Heart left ventricle (tissue), 16 donors: ENCODE measurements at regions not wholly inside any gene's neighbourhood (a gene's known extent, or its start where the extent isn't known, plus 50 kb on each side); places are given as distances from the start of the nearest gene placed in this dataset.

Experiments used
- ATAC-seq, 4 donors: fragments of 200-7000 bp; cut with Tn5 transposase; one replicate each; pipeline ENCODE4 v1.9.1; 2020 to 2022; ENCODE audit warnings: moderate library complexity in 4 of 4, mild to moderate bottlenecking in 3 of 4, moderate number of reproducible peaks in 1 of 4
- DNase-seq, 5 donors: peaks; one replicate each; pipeline ENCODE4 v3.0.0-alpha.2; 2020
- H3K27ac ChIP-seq, 12 donors: fragments of 200-600 bp; sonication (generic) in 4 of 12; one replicate each; pipeline versions ENCODE4 v1.5.0 to v1.8.0; 2016 to 2022; ENCODE audit warnings: mild to moderate bottlenecking in 2 of 12
- H3K27me3 ChIP-seq, 9 donors: fragments of 200-600 bp; sonication (generic) in 2 of 9; one replicate each; pipeline versions ENCODE4 v1.5.1 to v1.8.0; 2016 to 2022; ENCODE audit warnings: mild to moderate bottlenecking in 3 of 9
- H3K36me3 ChIP-seq, 9 donors: fragments of 200-600 bp; sonication (generic) in 2 of 9; one replicate each; pipeline versions ENCODE4 v1.5.0 to v1.8.0; 2018 to 2022; ENCODE audit warnings: mild to moderate bottlenecking in 2 of 9
- H3K4me1 ChIP-seq, 12 donors: fragments of 200-600 bp; sonication (generic) in 4 of 12; one replicate each; pipeline versions ENCODE4 v1.5.0 to v1.8.0; 2016 to 2022; ENCODE audit warnings: mild to moderate bottlenecking in 3 of 12
- H3K4me3 ChIP-seq, 12 donors: fragments of 200-600 bp; sonication (generic) in 4 of 12; one replicate each; pipeline versions ENCODE4 v1.5.0 to v1.8.0; 2017 to 2022; ENCODE audit warnings: mild to moderate bottlenecking in 9 of 12, moderate library complexity in 4 of 12
- H3K9me3 ChIP-seq, 12 donors: fragments of 200-600 bp; sonication (generic) in 4 of 12; one replicate each; pipeline versions ENCODE4 v1.5.0 to v1.8.0; 2016 to 2022; ENCODE audit warnings: mild to moderate bottlenecking in 1 of 12
- CTCF ChIP-seq, 12 donors: fragments of 200-600 bp; sonication (generic) in 4 of 12; IDR thresholded peaks; one replicate each; pipeline versions ENCODE4 v1.5.0 to v1.8.0; 2018 to 2022; ENCODE audit warnings: antibody characterized with exemption in 12 of 12, mild to moderate bottlenecking in 5 of 12
- POLR2A ChIP-seq, 2 donors: fragments of 450-650 bp; IDR thresholded peaks; one replicate each; pipeline ENCODE4 v1.6.1; 2017; ENCODE audit warnings: antibody characterized with exemption in 2 of 2, mild to moderate bottlenecking in 2 of 2, moderate library complexity in 2 of 2
- WGBS, 4 donors: extraction: QIAGEN DNeasy Blood & Tissue Kit in 2 of 4; methylation state at CpG; one replicate each; pipeline versions ENCODE4 v1.1.5 to v1.1.7; 2013 to 2018; 5-methylcytosine and 5-hydroxymethylcytosine counted together
- intact Hi-C, 10 donors: fragments of 100-400 bp; cut with DNase I; formaldehyde crosslinking; loops; one replicate each; pipeline versions ENCODE4 v1.11.1 to v1.14.2; 2022
- donor health status: ischemic (EF 13 %, LVEDD 7.1; RV severe dilation, severe dysfunction).
- donor health status: healthy with polysubstance abuse.
- donor health status: DM: no; HTN: yes; CAD: no.
- donor health status: DM: no; HTN: no; CAD: no.
- donor health status: ischemic (EF 25% LVEDD 6.9; RV normal size, moderate dysfunction).
- donor health status: ischemic (EF 25% LVEDD 5.7; RV mildly dilated, moderate dysfunction).
- donor health status: healthy.
- donor health status: DM: yes; HTN: yes; CAD: no.
- donor health status: ischemic (EF 35%, LVEDD 5.7; RV mildly dilated, moderate dysfunction).
- donor health status: nonischemic (EF 11% LVEDD 7.7; RV severe dilation, severe dysfunction).
- donor health status: DM: yes; HTN: yes; CAD: no.
- donor health status: PGD.
- donor health status: ischemic (EF 29% LVEDD 5.4; RV normal size, mild dysfunction).
- donor health status: nonischemic (EF 23%, LVEDD 6.1; RV moderate dilation, normal function).

- WGBS, 4 donors = 59 to 76% (median 62%) methylated on average over 3 of the region's 3 CpGs
- Histone ChIP-seq H3K4me1 (peaks cover 0 to 4% (median 0%) of the 10 kb centered on the region in 12 donors), H3K9me3 (peaks cover 0 to 3% (median 0%) of the 10 kb centered on the region in 12 donors), H3K27me3 (no peaks in the 10 kb centered on the region), H3K27ac (no peak overlapping the region), H3K36me3 (no peaks in the 10 kb centered on the region), H3K4me3 (no peak overlapping the region)
- DNase-seq (no peak), ATAC-seq (no peak)
- TF ChIP-seq CTCF (IDR thresholded peaks at IDR 0.05) = no peak
- no peak for TF ChIP-seq POLR2A (IDR thresholded peaks at IDR 0.05)
- intact Hi-C loops = loop anchor here in 1 of 10 donors (10.0 kb wide), 1 partner anchor 93 kb away; no protein-coding TSS in a partner anchor
Observed at GRCh38 chr2:100718065-100718629, 101.8 kb upstream of the NPAS2 start.

GRCh38 chr2:100720445-100720844 is 99.5 kb upstream of the NPAS2 start:
- DNase-seq = no peak

GRCh38 chr2:100721693-100722092 is 98.2 kb upstream of the NPAS2 start:
- H3K27me3 ChIP-seq = no peaks in the 10 kb centered on the region
- ATAC-seq (no peak), DNase-seq (no peak)
- H3K4me3 ChIP-seq = no peak overlapping the region
- peaks cover 0 to 3% (median 0%) of the 10 kb centered on the region in 12 donors for H3K9me3 ChIP-seq
- no peaks in the 10 kb centered on the region for H3K36me3 ChIP-seq
- intact Hi-C loops = loop anchor here in 4 of 10 donors (5.0 to 10.0 kb wide), 3 partner anchors 104 to 109 kb away; no protein-coding TSS in a partner anchor
- TF ChIP-seq CTCF (IDR thresholded peaks at IDR 0.05) = no peak
- no peak for TF ChIP-seq POLR2A (IDR thresholded peaks at IDR 0.05)
- no peak overlapping the region for H3K27ac ChIP-seq
- WGBS, 4 donors = 75 to 89% (median 79%) methylated on average over 5 of the region's 5 CpGs
- H3K4me1 ChIP-seq = peaks cover 0 to 3% (median 0%) of the 10 kb centered on the region in 12 donors

More at GRCh38 chr2:100720445-100720844, 99.5 kb upstream of the NPAS2 start:
- Histone ChIP-seq H3K36me3 (no peaks in the 10 kb centered on the region), H3K4me1 (peaks cover 0 to 3% (median 0%) of the 10 kb centered on the region in 12 donors), H3K9me3 (peaks cover 0 to 3% (median 0%) of the 10 kb centered on the region in 12 donors), H3K27ac (no peak overlapping the region), H3K27me3 (no peaks in the 10 kb centered on the region), H3K4me3 (no peak overlapping the region)
- 52 to 68% (median 54%) methylated on average over 3 of the region's 3 CpGs for WGBS, 4 donors
- no peak for ATAC-seq
- TF ChIP-seq POLR2A (IDR thresholded peaks at IDR 0.05) (no peak), CTCF (IDR thresholded peaks at IDR 0.05) (no peak)
- intact Hi-C loops = loop anchor here in 4 of 10 donors (5.0 to 10.0 kb wide), 3 partner anchors 103 to 108 kb away; no protein-coding TSS in a partner anchor

- Histone ChIP-seq H3K4me1 (peaks cover 0 to 3% (median 0%) of the 10 kb centered on the region in 12 donors), H3K4me3 (no peak overlapping the region), H3K27me3 (no peaks in the 10 kb centered on the region), H3K27ac (no peak overlapping the region), H3K36me3 (no peaks in the 10 kb centered on the region), H3K9me3 (peaks cover 0 to 3% (median 0%) of the 10 kb centered on the region in 12 donors)
- ATAC-seq = no peak
- TF ChIP-seq POLR2A (IDR thresholded peaks at IDR 0.05) (no peak), CTCF (IDR thresholded peaks at IDR 0.05) (no peak)
- WGBS, 4 donors = 70 to 82% (median 81%) methylated on average over 2 to 3 of the region's 3 CpGs
- no peak for DNase-seq
- intact Hi-C loops = loop anchor here in 4 of 10 donors (5.0 to 10.0 kb wide), 3 partner anchors 105 to 110 kb away; no protein-coding TSS in a partner anchor
Observed at GRCh38 chr2:100722125-100722524, 97.8 kb upstream of the NPAS2 start.
